Common myeloid progenitor, CD34-positive (primary cell): ENCODE measurements at regions not wholly inside any gene's neighbourhood (a gene's known extent, or its start where the extent isn't known, plus 50 kb on each side); places are given as distances from the start of the nearest gene placed in this dataset.

Experiments
- CTCF ChIA-PET: fragments of 350-600 bp; sonication (Branson Sonifier 250); formaldehyde crosslinking; loops from one replicate; lab custom pipeline; 2021; ENCODE audit warnings: antibody characterized with exemption; lab: Charles Lee
- POLR2A ChIA-PET: fragments of 350-600 bp; sonication (Branson Sonifier 250); formaldehyde crosslinking; loops from one replicate; lab custom pipeline; 2021; ENCODE audit warnings: antibody characterized with exemption; lab: Charles Lee
- DNase-seq, 3 donors: peaks; one replicate each; pipeline versions ENCODE4 v3.0.0 to v3.0.0-alpha.2; 2013
- H3K27ac ChIP-seq, 2 experiments: 1 replicate in 1 of 2; 2 replicates in 1 of 2; pipeline ENCODE4 v1.7.0; 2013; ENCODE audit warnings: inconsistent platforms in 2 of 2, low read length in 2 of 2, mild to moderate bottlenecking in 2 of 2, low read depth in 1 of 2, moderate library complexity in 1 of 2; ENCODE audit not compliant: severe bottlenecking in 2 of 2, insufficient read depth in 1 of 2, poor library complexity in 1 of 2
- H3K27me3 ChIP-seq, 5 experiments: replicated peaks in 2 of 5; 1 replicate in 3 of 5; 2 replicates in 2 of 5; pipeline versions ENCODE4 v1.6.1 to v1.7.0; 2013; ENCODE audit warnings: low read length in 4 of 5, mild to moderate bottlenecking in 2 of 5, moderate library complexity in 2 of 5, inconsistent platforms in 1 of 5; ENCODE audit not compliant: insufficient read depth in 5 of 5, control insufficient read depth in 4 of 5
- H3K36me3 ChIP-seq, 4 experiments: 1 replicate in 2 of 4; 2 replicates in 2 of 4; pipeline versions ENCODE4 v1.6.1 to v1.7.0; 2013; ENCODE audit warnings: low read length in 3 of 4, control low read depth in 1 of 4, mild to moderate bottlenecking in 1 of 4; ENCODE audit not compliant: control insufficient read depth in 4 of 4, insufficient read depth in 4 of 4
- H3K4me1 ChIP-seq, 4 experiments: 1 replicate in 3 of 4; 2 replicates in 1 of 4; pipeline versions ENCODE4 v1.6.1 to v1.7.1; 2013; ENCODE audit warnings: low read length in 3 of 4, mild to moderate bottlenecking in 3 of 4, control low read depth in 1 of 4, inconsistent platforms in 1 of 4, moderate library complexity in 1 of 4; ENCODE audit not compliant: control insufficient read depth in 4 of 4, insufficient read depth in 4 of 4; ENCODE audit errors: control extremely low read depth in 1 of 4
- H3K4me3 ChIP-seq, 7 experiments: 1 replicate in 4 of 7; 2 replicates in 3 of 7; pipeline versions ENCODE4 v1.5.1 to v1.7.0; 2013; ENCODE audit warnings: mild to moderate bottlenecking in 7 of 7, low read length in 6 of 7, moderate library complexity in 6 of 7, inconsistent platforms in 2 of 7, low read depth in 2 of 7, control low read depth in 1 of 7; ENCODE audit not compliant: insufficient read depth in 4 of 7, control insufficient read depth in 1 of 7; ENCODE audit errors: extremely low read depth in 1 of 7
- H3K9me3 ChIP-seq, 5 experiments: 1 replicate in 4 of 5; 2 replicates in 1 of 5; pipeline versions ENCODE4 v1.6.1 to v1.7.1; 2013; ENCODE audit warnings: low read length in 4 of 5, mild to moderate bottlenecking in 2 of 5, inconsistent platforms in 1 of 5, low read depth in 1 of 5, moderate library complexity in 1 of 5; ENCODE audit not compliant: control insufficient read depth in 4 of 5, insufficient read depth in 2 of 5; ENCODE audit errors: control extremely low read depth in 1 of 5
- WGBS: methylation state at CpG from one replicate; pipeline ENCODE4 v1.1.5; 2013; ENCODE audit not compliant: insufficient coverage; 5-methylcytosine and 5-hydroxymethylcytosine counted together

- no peaks in the 10 kb centered on the region for H3K36me3 ChIP-seq
- no peak overlapping the region for H3K27ac ChIP-seq
- H3K9me3 ChIP-seq, result peaks cover 0 to 2% (median 0%) of the 10 kb centered on the region in 5 experiments
- no peaks in the 10 kb centered on the region for H3K4me1 ChIP-seq
- 89% methylated on average over 7 of the region's 10 CpGs for WGBS
- no peaks in the 10 kb centered on the region for H3K27me3 ChIP-seq
- CTCF ChIA-PET, result interaction anchor here (1.2 kb wide), 1 partner anchor 27 kb away, joined by 4 read pairs; no protein-coding TSS in a partner anchor
- DNase-seq, result no peak
- POLR2A ChIA-PET, result no interaction called here
- H3K4me3 ChIP-seq, result no peak overlapping the region
Measured at GRCh38 chr2:221716426-221717303, 144.6 kb upstream of the EPHA4 start.

DNA sequence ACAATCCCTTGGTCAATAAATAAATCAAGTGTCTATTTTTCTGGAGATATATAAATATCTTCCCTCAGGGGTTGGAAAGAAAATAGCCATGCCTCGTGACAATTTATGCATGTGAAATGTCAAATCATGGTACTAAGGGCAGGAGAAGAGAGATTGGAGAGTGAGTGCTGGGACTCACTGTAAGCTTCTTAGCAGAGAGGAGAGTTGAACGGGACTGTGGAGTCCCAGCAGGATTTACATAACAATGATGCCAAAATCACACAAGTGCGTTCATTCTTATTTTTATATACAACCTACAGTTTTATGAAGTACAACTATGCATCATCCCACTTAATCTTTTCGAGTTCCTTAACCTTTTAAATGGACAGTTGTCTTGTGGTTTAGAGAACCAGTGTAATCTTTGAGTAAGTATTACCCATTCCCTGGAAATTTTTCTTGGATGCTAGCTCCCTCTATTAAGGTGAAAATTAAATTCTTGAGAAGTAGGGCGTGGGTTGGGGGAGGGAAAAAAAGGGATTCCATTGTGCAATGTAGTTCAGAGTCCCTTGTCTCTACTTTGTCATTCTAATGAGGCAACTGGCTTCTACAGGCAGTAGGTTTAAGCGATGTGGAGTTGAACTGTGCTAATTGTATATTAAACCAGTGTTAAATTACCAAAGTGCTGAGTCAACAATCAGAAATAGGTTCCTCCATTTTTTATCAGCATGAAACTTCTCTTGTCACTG lies 143.6 kb upstream of the EPHA4 start:
- H3K4me3 ChIP-seq, result no peak overlapping the region
- POLR2A ChIA-PET, result no interaction called here
- no peak for DNase-seq
- no peak overlapping the region for H3K27ac ChIP-seq
- CTCF ChIA-PET, result interaction anchor here (1.2 kb wide), 1 partner anchor 26 kb away, joined by 4 read pairs; no protein-coding TSS in a partner anchor
- H3K9me3 ChIP-seq, result peaks cover 0 to 2% (median 0%) of the 10 kb centered on the region in 5 experiments
- WGBS, result 88% methylated on average over 4 of the region's 6 CpGs
- H3K36me3 ChIP-seq, result no peaks in the 10 kb centered on the region
- no peaks in the 10 kb centered on the region for H3K4me1 ChIP-seq
- no peaks in the 10 kb centered on the region for H3K27me3 ChIP-seq

- H3K27ac ChIP-seq, result no peak overlapping the region
- H3K9me3 ChIP-seq, result no peaks in the 10 kb centered on the region
- 100% methylated on average over 1 of the region's 3 CpGs for WGBS
- no peaks in the 10 kb centered on the region for H3K4me1 ChIP-seq
- H3K36me3 ChIP-seq, result no peaks in the 10 kb centered on the region
- H3K27me3 ChIP-seq, result no peaks in the 10 kb centered on the region
- CTCF ChIA-PET, result no interaction called here
- H3K4me3 ChIP-seq, result no peak overlapping the region
- POLR2A ChIA-PET, result no interaction called here
- no peak for DNase-seq
Measured at GRCh38 chr2:221710744-221711143, 138.6 kb upstream of the EPHA4 start.

DNA sequence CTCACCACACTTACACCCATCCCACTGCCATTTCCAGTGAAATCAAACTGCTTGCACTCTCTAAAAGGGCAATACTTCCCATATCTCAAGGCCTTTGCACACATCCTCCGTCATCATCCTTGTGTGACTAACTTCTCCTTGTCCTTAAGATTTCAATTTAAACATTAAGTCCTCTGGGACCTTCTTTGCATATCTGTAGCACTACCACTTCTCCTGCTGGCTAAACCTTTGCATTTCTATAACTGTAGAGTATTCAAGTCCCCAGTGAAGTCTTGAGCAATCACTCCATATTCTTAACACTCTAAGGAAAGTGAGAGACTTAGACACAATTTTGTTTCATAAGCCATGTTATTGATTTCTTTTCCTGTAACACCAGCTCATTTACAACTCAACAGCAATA lies 136.8 kb upstream of the EPHA4 start:
- H3K27me3 ChIP-seq, result no peaks in the 10 kb centered on the region
- no peak for DNase-seq
- no peak overlapping the region for H3K27ac ChIP-seq
- no peaks in the 10 kb centered on the region for H3K36me3 ChIP-seq
- no peaks in the 10 kb centered on the region for H3K4me1 ChIP-seq
- 100% methylated on average over 1 of the region's 1 CpG for WGBS
- H3K4me3 ChIP-seq, result no peak overlapping the region
- CTCF ChIA-PET, result no interaction called here
- POLR2A ChIA-PET, result no interaction called here
- H3K9me3 ChIP-seq, result no peaks in the 10 kb centered on the region

GRCh38 chr2:221705185-221705877 lies 133.2 kb upstream of the EPHA4 start:
- Histone ChIP-seq H3K27me3 (no peaks in the 10 kb centered on the region), H3K4me3 (no peak overlapping the region), H3K27ac (no peak overlapping the region), H3K9me3 (no peaks in the 10 kb centered on the region), H3K36me3 (no peaks in the 10 kb centered on the region), H3K4me1 (no peaks in the 10 kb centered on the region)
- POLR2A ChIA-PET, result no interaction called here
- no peak for DNase-seq
- 96% methylated on average over 5 of the region's 6 CpGs for WGBS
- CTCF ChIA-PET, result no interaction called here

DNA sequence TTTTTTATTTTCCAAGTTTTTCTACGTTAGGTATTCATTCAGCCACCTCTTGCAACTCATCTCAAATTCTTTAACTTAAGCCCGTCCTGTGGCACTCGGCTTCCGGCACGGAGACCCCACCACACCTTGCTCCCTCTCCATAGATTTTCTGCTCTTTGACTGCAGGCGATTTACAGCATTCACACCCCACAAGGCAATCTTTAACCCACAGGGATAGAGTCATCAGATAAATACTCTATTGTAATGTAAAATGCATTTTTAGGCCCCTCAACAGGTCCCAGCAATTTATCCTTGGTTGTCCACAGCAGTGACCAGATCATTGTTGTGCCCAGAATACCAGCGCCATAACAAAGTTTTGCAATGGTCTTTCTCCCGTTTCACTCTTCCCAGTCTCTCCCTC lies 132.3 kb upstream of the EPHA4 start:
- CTCF ChIA-PET, result no interaction called here
- Histone ChIP-seq H3K9me3 (no peaks in the 10 kb centered on the region), H3K27ac (no peak overlapping the region), H3K4me1 (no peaks in the 10 kb centered on the region), H3K4me3 (no peak overlapping the region), H3K36me3 (no peaks in the 10 kb centered on the region), H3K27me3 (no peaks in the 10 kb centered on the region)
- POLR2A ChIA-PET, result no interaction called here
- no peak for DNase-seq
- 98% methylated on average over 6 of the region's 8 CpGs for WGBS
